H1 (cell line): ENCODE measurements at regions not wholly inside any gene's neighbourhood (a gene's known extent, or its start where the extent isn't known, plus 50 kb on each side); places are given as distances from the start of the nearest gene placed in this dataset.

Experiments
- CHD1 ChIP-seq: IDR thresholded peaks from 2 replicates; pipeline ENCODE4 v1.6.1; 2012; ENCODE audit warnings: low read depth, low read length, improper control_type of control experiment
- CTCF ChIP-seq, 3 experiments: IDR thresholded peaks; 1 replicate in 2 of 3; 2 replicates in 1 of 3; pipeline versions ENCODE4 v1.5.1 to v1.6.1; 2011; ENCODE audit warnings: low read length in 3 of 3, mild to moderate bottlenecking in 3 of 3, inconsistent platforms in 2 of 3, low read depth in 1 of 3, moderate library complexity in 1 of 3; ENCODE audit not compliant: insufficient read depth in 1 of 3; ENCODE audit errors: control extremely low read depth in 1 of 3
- EZH2 ChIP-seq: fragments of 200-600 bp; sonication (generic); IDR thresholded peaks from 2 replicates; pipeline ENCODE4 v1.7.1; 2012; ENCODE audit warnings: low read depth, mild to moderate bottlenecking, moderate library complexity, low read length, inconsistent platforms; ENCODE audit not compliant: severe bottlenecking
- GTF2F1 ChIP-seq: IDR thresholded peaks from 2 replicates; pipeline ENCODE4 v1.6.1; 2012; ENCODE audit warnings: low read depth, low read length, improper control_type of control experiment, borderline replicate concordance
- JUN ChIP-seq: IDR thresholded peaks from 2 replicates; pipeline ENCODE4 v1.6.1; 2011; ENCODE audit warnings: low read depth, mild to moderate bottlenecking, improper control_type of control experiment, low read length
- KDM1A ChIP-seq: fragments of 200-600, 300-600 bp; sonication (generic); IDR thresholded peaks from 2 replicates; pipeline ENCODE4 v1.7.1; 2016; ENCODE audit warnings: mild to moderate bottlenecking, low read length, borderline replicate concordance
- MAX ChIP-seq: IDR thresholded peaks from 2 replicates; pipeline ENCODE4 v1.6.1; 2012; ENCODE audit warnings: inconsistent platforms
- POLR2A ChIP-seq, 2 experiments: IDR thresholded peaks; 1 replicate in 1 of 2; 2 replicates in 1 of 2; pipeline ENCODE4 v1.6.1; 2011; ENCODE audit warnings: low read depth in 2 of 2, low read length in 2 of 2, mild to moderate bottlenecking in 2 of 2; ENCODE audit errors: control extremely low read depth in 1 of 2
- POLR2AphosphoS5 ChIP-seq: IDR thresholded peaks from 2 replicates; pipeline ENCODE4 v1.6.1; 2011; ENCODE audit warnings: low read depth, low read length
- SP1 ChIP-seq: IDR thresholded peaks from 2 replicates; pipeline ENCODE4 v1.6.1; 2011; ENCODE audit warnings: low read depth, low read length

GRCh38 chrX:149259241-149259640 lies 245.9 kb downstream of the IDS start:
- TF ChIP-seq CTCF (IDR thresholded peaks at IDR 0.05; ENCODE audit: control extremely low read depth in 1 of 3, insufficient read depth in 1 of 3, low read depth in 1 of 3, low read length in 3 of 3) (no peak), POLR2A (IDR thresholded peaks at IDR 0.05; ENCODE audit: control extremely low read depth in 1 of 2, low read depth in 2 of 2, low read length in 2 of 2) (no peak), EZH2 (no peak), SP1 (no peak), POLR2AphosphoS5 (no peak), MAX (no peak), GTF2F1 (no peak), JUN (no peak), CHD1 (no peak), KDM1A (no peak)
